Fibroblast of lung (primary cell): ENCODE measurements at regions not wholly inside any gene's neighbourhood (a gene's known extent, or its start where the extent isn't known, plus 50 kb on each side); places are given as distances from the start of the nearest gene placed in this dataset.

Experiments
- DNase-seq, 2 donors: peaks; one replicate each; pipeline versions ENCODE4 v3.0.0 to v3.0.0-alpha.2; 2010; ENCODE audit warnings: low read depth in 2 of 2
- H2AFZ ChIP-seq: 2 replicates; pipeline ENCODE4 v1.5.1; 2012; ENCODE audit warnings: low read length, control low read depth, inconsistent platforms
- H3K27ac ChIP-seq: 2 replicates; pipeline ENCODE4 v1.5.1; 2011; ENCODE audit warnings: low read length, control low read depth; ENCODE audit not compliant: insufficient read depth
- H3K27me3 ChIP-seq: 2 replicates; pipeline ENCODE4 v1.5.1; 2011; ENCODE audit warnings: mild to moderate bottlenecking, low read length; ENCODE audit not compliant: control insufficient read depth, insufficient read depth
- H3K36me3 ChIP-seq: 2 replicates; pipeline ENCODE4 v1.5.1; 2011; ENCODE audit warnings: low read length; ENCODE audit not compliant: control insufficient read depth, insufficient read depth
- H3K4me1 ChIP-seq: 2 replicates; pipeline ENCODE4 v1.5.1; 2011; ENCODE audit warnings: low read length; ENCODE audit not compliant: control insufficient read depth, insufficient read depth; ENCODE audit errors: extremely low read depth
- H3K4me2 ChIP-seq: 2 replicates; pipeline ENCODE4 v1.5.1; 2011; ENCODE audit warnings: low read length, control low read depth; ENCODE audit not compliant: insufficient read depth; ENCODE audit errors: extremely low read depth
- H3K4me3 ChIP-seq, 4 experiments: fragments of 200-600 bp in 1 of 4; sonication (generic) in 1 of 4; replicated peaks in 1 of 4; 2 replicates each; pipeline ENCODE4 v1.5.1; 2011 to 2016; ENCODE audit warnings: low read length in 4 of 4, low read depth in 3 of 4, mild to moderate bottlenecking in 3 of 4, control low read depth in 2 of 4, inconsistent platforms in 1 of 4, mixed read lengths in 1 of 4; ENCODE audit not compliant: insufficient read depth in 1 of 4; ENCODE audit errors: control extremely low read depth in 1 of 4
- H3K79me2 ChIP-seq: 2 replicates; pipeline ENCODE4 v1.5.1; 2012; ENCODE audit warnings: mild to moderate bottlenecking, low read length, inconsistent platforms; ENCODE audit not compliant: control insufficient read depth, insufficient read depth
- H3K9ac ChIP-seq: 2 replicates; pipeline ENCODE4 v1.5.1; 2011; ENCODE audit warnings: mild to moderate bottlenecking, low read length, control low read depth; ENCODE audit not compliant: insufficient read depth
- H3K9me3 ChIP-seq: 2 replicates; pipeline ENCODE4 v1.5.1; 2012; ENCODE audit warnings: low read depth, low read length; ENCODE audit not compliant: control insufficient read depth, insufficient read depth
- H4K20me1 ChIP-seq: 2 replicates; pipeline ENCODE4 v1.5.1; 2011; ENCODE audit warnings: low read length; ENCODE audit not compliant: control insufficient read depth, insufficient read depth; ENCODE audit errors: extremely low read depth
- EZH2 ChIP-seq: IDR thresholded peaks from 2 replicates; pipeline ENCODE4 v1.5.1; 2012; ENCODE audit warnings: low read length, control low read depth, mild to moderate bottlenecking; ENCODE audit errors: missing control alignments
- TF ChIP-seq, protein P1 (sequence below), 2 donors: IDR thresholded peaks in 1 of 2; conservative IDR thresholded peaks in 1 of 2; 1 replicate in 1 of 2; 2 replicates in 1 of 2; pipeline ENCODE4 v1.5.1; 2011 to 2012; ENCODE audit warnings: low read length in 2 of 2, control low read depth in 1 of 2, inconsistent platforms in 1 of 2, low read depth in 1 of 2, mild to moderate bottlenecking in 1 of 2

DNA sequence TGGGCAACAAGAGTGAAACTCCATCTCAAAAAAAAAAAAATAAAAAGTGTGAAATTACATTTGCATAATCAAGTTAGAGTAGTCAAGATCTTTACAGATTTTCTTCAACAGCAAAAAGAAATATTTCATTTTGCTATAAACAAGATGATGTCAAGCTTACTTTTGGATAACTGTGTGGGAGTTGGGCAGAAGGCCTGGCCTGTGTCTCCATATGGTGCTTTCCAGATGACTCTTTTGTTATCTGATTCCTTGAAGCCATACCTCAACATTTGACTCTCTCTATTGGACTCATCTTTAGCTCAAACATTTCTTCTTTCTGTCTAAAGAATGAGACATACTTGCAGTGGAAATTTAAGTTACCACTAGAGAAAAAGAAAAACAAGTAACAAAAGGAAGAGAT is 246.8 kb downstream of the MSX2 start:
- no peaks in the 10 kb centered on the region for H3K27me3 ChIP-seq
- H3K27ac ChIP-seq: no peak overlapping the region

DNA sequence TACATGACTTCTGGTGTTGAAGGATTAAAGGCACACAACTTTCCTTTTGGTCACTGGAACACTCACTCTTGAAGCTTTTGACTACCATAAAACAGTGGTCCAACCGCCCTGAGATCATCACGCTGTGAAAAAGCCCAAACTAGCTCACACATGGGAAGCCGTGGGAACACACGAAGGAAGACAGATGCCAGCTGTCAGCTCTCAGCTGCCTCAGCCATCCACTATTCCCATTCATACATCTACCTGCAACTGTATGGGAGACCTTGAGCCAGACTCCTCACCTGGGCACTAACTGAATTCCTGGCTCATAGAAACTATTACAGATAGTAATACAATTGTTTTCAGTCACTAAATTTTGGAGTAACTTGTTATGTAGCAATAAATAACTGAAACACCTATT is 246.1 kb downstream of the MSX2 start:
- H3K4me3 ChIP-seq: no peak overlapping the region
- no peak for TF ChIP-seq EZH2
- TF ChIP-seq, protein P1, sequence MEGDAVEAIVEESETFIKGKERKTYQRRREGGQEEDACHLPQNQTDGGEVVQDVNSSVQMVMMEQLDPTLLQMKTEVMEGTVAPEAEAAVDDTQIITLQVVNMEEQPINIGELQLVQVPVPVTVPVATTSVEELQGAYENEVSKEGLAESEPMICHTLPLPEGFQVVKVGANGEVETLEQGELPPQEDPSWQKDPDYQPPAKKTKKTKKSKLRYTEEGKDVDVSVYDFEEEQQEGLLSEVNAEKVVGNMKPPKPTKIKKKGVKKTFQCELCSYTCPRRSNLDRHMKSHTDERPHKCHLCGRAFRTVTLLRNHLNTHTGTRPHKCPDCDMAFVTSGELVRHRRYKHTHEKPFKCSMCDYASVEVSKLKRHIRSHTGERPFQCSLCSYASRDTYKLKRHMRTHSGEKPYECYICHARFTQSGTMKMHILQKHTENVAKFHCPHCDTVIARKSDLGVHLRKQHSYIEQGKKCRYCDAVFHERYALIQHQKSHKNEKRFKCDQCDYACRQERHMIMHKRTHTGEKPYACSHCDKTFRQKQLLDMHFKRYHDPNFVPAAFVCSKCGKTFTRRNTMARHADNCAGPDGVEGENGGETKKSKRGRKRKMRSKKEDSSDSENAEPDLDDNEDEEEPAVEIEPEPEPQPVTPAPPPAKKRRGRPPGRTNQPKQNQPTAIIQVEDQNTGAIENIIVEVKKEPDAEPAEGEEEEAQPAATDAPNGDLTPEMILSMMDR (conservative IDR thresholded peaks at IDR 0.05 in 1 of 2, IDR thresholded peaks at IDR 0.05 in 1 of 2; ENCODE audit: low read depth in 1 of 2, low read length in 2 of 2): no peak
- H3K36me3 ChIP-seq: no peaks in the 10 kb centered on the region
- H3K79me2 ChIP-seq: no peaks in the 10 kb centered on the region
- no peak overlapping the region for H3K27ac ChIP-seq
- no peaks in the 10 kb centered on the region for H3K27me3 ChIP-seq
- no peak for DNase-seq
- H4K20me1 ChIP-seq: no peaks in the 10 kb centered on the region
- H3K4me1 ChIP-seq: no peaks in the 10 kb centered on the region
- no peak overlapping the region for H3K4me2 ChIP-seq
- no peak overlapping the region for H3K9ac ChIP-seq
- no peaks in the 10 kb centered on the region for H3K9me3 ChIP-seq
- H2AFZ ChIP-seq: no peak overlapping the region

More for the DNA sequence above, 246.8 kb downstream of the MSX2 start:
- no peak overlapping the region for H3K4me2 ChIP-seq
- H3K79me2 ChIP-seq: no peaks in the 10 kb centered on the region
- DNase-seq: no peak
- no peaks in the 10 kb centered on the region for H4K20me1 ChIP-seq
- no peak overlapping the region for H2AFZ ChIP-seq
- TF ChIP-seq EZH2: no peak
- TF ChIP-seq, protein P1 (conservative IDR thresholded peaks at IDR 0.05 in 1 of 2, IDR thresholded peaks at IDR 0.05 in 1 of 2; ENCODE audit: low read depth in 1 of 2, low read length in 2 of 2): no peak
- H3K4me3 ChIP-seq: no peak overlapping the region
- no peak overlapping the region for H3K9ac ChIP-seq
- no peaks in the 10 kb centered on the region for H3K36me3 ChIP-seq
- no peaks in the 10 kb centered on the region for H3K9me3 ChIP-seq
- no peaks in the 10 kb centered on the region for H3K4me1 ChIP-seq

DNA sequence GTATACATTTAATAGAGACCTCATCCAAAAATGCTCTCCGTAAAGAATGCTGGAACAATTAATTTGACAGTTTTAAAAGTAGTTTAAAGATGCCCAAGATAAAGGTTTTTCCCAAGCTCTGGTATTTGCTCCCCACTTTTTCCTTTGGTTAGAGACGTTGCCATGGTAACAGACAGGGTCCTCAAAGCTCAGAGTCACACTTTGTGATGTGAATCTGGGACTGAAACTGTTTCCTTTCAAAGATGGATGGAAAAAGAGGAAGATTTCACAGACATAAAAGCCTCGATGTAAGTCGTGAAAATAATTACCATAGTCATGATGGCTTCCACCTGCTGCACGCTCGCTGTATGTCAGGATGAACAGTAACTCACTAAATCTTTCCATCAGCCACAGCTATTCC is 229.5 kb downstream of the MSX2 start:
- Histone ChIP-seq H3K4me3 (no peak overlapping the region), H3K79me2 (no peaks in the 10 kb centered on the region), H3K27ac (no peak overlapping the region), H3K27me3 (no peaks in the 10 kb centered on the region), H3K4me2 (no peak overlapping the region), H3K9ac (no peak overlapping the region), H4K20me1 (no peaks in the 10 kb centered on the region), H3K4me1 (no peaks in the 10 kb centered on the region), H3K9me3 (no peaks in the 10 kb centered on the region), H2AFZ (no peak overlapping the region), H3K36me3 (no peaks in the 10 kb centered on the region)
- TF ChIP-seq, protein P1 (conservative IDR thresholded peaks at IDR 0.05 in 1 of 2, IDR thresholded peaks at IDR 0.05 in 1 of 2; ENCODE audit: low read depth in 1 of 2, low read length in 2 of 2): no peak
- TF ChIP-seq EZH2: no peak
- no peak for DNase-seq
